Activated CD4-positive, alpha-beta T cell treated with anti-CD3 and anti-CD28 coated beads, Interleukin-2, amount 10 ng/mL, durations not matched to agents 7 days and 5 days (primary cell): ENCODE measurements at regions not wholly inside any gene's neighbourhood (a gene's known extent, or its start where the extent isn't known, plus 50 kb on each side); places are given as distances from the start of the nearest gene placed in this dataset.

Source experiments
- CTCF ChIA-PET: fragments of 350-600 bp; sonication (Branson Sonifier 250); formaldehyde crosslinking; loops from one replicate; lab custom pipeline; 2021; ENCODE audit warnings: antibody characterized with exemption; lab: Charles Lee
- POLR2A ChIA-PET: fragments of 350-600 bp; sonication (Branson Sonifier 250); formaldehyde crosslinking; loops from one replicate; lab custom pipeline; 2021; ENCODE audit warnings: antibody characterized with exemption; lab: Charles Lee
- DNase-seq: peaks from one replicate; pipeline ENCODE4 v3.0.0-alpha.2; 2020
- H3K27ac Mint-ChIP-seq: one replicate; pipeline ENCODE4 v1.8.0; 2021; ENCODE audit warnings: mild to moderate bottlenecking, moderate library complexity, mixed read lengths
- H3K27me3 Mint-ChIP-seq: one replicate; pipeline ENCODE4 v1.8.0; 2021; ENCODE audit warnings: mixed read lengths
- H3K36me3 Mint-ChIP-seq: one replicate; pipeline ENCODE4 v1.8.0; 2021; ENCODE audit warnings: low read depth, mixed read lengths
- H3K4me1 Mint-ChIP-seq: one replicate; pipeline ENCODE4 v1.8.0; 2021; ENCODE audit warnings: mixed read lengths
- H3K4me3 Mint-ChIP-seq: one replicate; pipeline ENCODE4 v1.8.0; 2021; ENCODE audit warnings: mild to moderate bottlenecking, moderate library complexity, mixed read lengths
- H3K9me3 Mint-ChIP-seq: one replicate; pipeline ENCODE4 v1.8.0; 2021; ENCODE audit warnings: mixed read lengths

GRCh38 chr5:125115195-125115525 is 368.7 kb upstream of the ZNF608 start:
- no peak for DNase-seq
- POLR2A ChIA-PET: no interaction called here
- Mint-ChIP-seq H3K4me1 (no peaks in the 10 kb centered on the region), H3K27ac (no peak overlapping the region), H3K27me3 (no peaks in the 10 kb centered on the region), H3K36me3 (no peaks in the 10 kb centered on the region), H3K9me3 (no peaks in the 10 kb centered on the region), H3K4me3 (no peak overlapping the region)
- CTCF ChIA-PET: no interaction called here

GRCh38 chr5:125117566-125117965 is 371.1 kb upstream of the ZNF608 start:
- no peak for DNase-seq
- H3K9me3 Mint-ChIP-seq: no peaks in the 10 kb centered on the region
- CTCF ChIA-PET: no interaction called here
- POLR2A ChIA-PET: no interaction called here
- no peaks in the 10 kb centered on the region for H3K36me3 Mint-ChIP-seq
- H3K4me3 Mint-ChIP-seq: no peak overlapping the region
- H3K4me1 Mint-ChIP-seq: no peaks in the 10 kb centered on the region
- no peaks in the 10 kb centered on the region for H3K27me3 Mint-ChIP-seq
- H3K27ac Mint-ChIP-seq: no peak overlapping the region

GRCh38 chr5:125120012-125120411 is 373.6 kb upstream of the ZNF608 start:
- ChIA-PET POLR2A (no interaction called here), CTCF (no interaction called here)
- H3K9me3 Mint-ChIP-seq: no peaks in the 10 kb centered on the region
- no peaks in the 10 kb centered on the region for H3K4me1 Mint-ChIP-seq
- no peak overlapping the region for H3K27ac Mint-ChIP-seq
- H3K27me3 Mint-ChIP-seq: no peaks in the 10 kb centered on the region
- DNase-seq: no peak
- no peak overlapping the region for H3K4me3 Mint-ChIP-seq
- no peaks in the 10 kb centered on the region for H3K36me3 Mint-ChIP-seq

GRCh38 chr5:125125031-125125823 is 378.8 kb upstream of the ZNF608 start:
- ChIA-PET POLR2A (no interaction called here), CTCF (no interaction called here)
- H3K9me3 Mint-ChIP-seq: no peaks in the 10 kb centered on the region
- H3K27ac Mint-ChIP-seq: no peak overlapping the region
- DNase-seq: no peak
- no peaks in the 10 kb centered on the region for H3K27me3 Mint-ChIP-seq
- no peak overlapping the region for H3K4me3 Mint-ChIP-seq
- H3K36me3 Mint-ChIP-seq: no peaks in the 10 kb centered on the region
- no peaks in the 10 kb centered on the region for H3K4me1 Mint-ChIP-seq

GRCh38 chr5:125126050-125126449 is 379.6 kb upstream of the ZNF608 start:
- POLR2A ChIA-PET: no interaction called here

GRCh38 chr5:125129151-125129806 is 382.8 kb upstream of the ZNF608 start:
- Mint-ChIP-seq H3K27me3 (no peaks in the 10 kb centered on the region), H3K9me3 (no peaks in the 10 kb centered on the region), H3K4me1 (no peaks in the 10 kb centered on the region), H3K27ac (no peak overlapping the region), H3K4me3 (no peak overlapping the region), H3K36me3 (no peaks in the 10 kb centered on the region)
- DNase-seq: no peak
- CTCF ChIA-PET: no interaction called here
- POLR2A ChIA-PET: no interaction called here

More at GRCh38 chr5:125126050-125126449, 379.6 kb upstream of the ZNF608 start:
- CTCF ChIA-PET: no interaction called here
- no peak overlapping the region for H3K4me3 Mint-ChIP-seq
- no peaks in the 10 kb centered on the region for H3K9me3 Mint-ChIP-seq
- H3K36me3 Mint-ChIP-seq: no peaks in the 10 kb centered on the region
- no peaks in the 10 kb centered on the region for H3K4me1 Mint-ChIP-seq
- no peaks in the 10 kb centered on the region for H3K27me3 Mint-ChIP-seq
- no peak overlapping the region for H3K27ac Mint-ChIP-seq
- DNase-seq: no peak

GRCh38 chr5:125130591-125130990 is 384.2 kb upstream of the ZNF608 start:
- no peaks in the 10 kb centered on the region for H3K9me3 Mint-ChIP-seq
- POLR2A ChIA-PET: no interaction called here
- H3K27ac Mint-ChIP-seq: no peak overlapping the region
- H3K4me1 Mint-ChIP-seq: no peaks in the 10 kb centered on the region
- no peak for DNase-seq
- no peaks in the 10 kb centered on the region for H3K27me3 Mint-ChIP-seq
- CTCF ChIA-PET: no interaction called here
- H3K36me3 Mint-ChIP-seq: no peaks in the 10 kb centered on the region
- no peak overlapping the region for H3K4me3 Mint-ChIP-seq

GRCh38 chr5:125134216-125135081 is 388.0 kb upstream of the ZNF608 start:
- no peak for DNase-seq
- Mint-ChIP-seq H3K27me3 (no peaks in the 10 kb centered on the region), H3K4me3 (no peak overlapping the region), H3K9me3 (no peaks in the 10 kb centered on the region), H3K36me3 (no peaks in the 10 kb centered on the region), H3K27ac (no peak overlapping the region), H3K4me1 (no peaks in the 10 kb centered on the region)
- ChIA-PET CTCF (no interaction called here), POLR2A (no interaction called here)

- ChIA-PET CTCF (no interaction called here), POLR2A (no interaction called here)
Measured at GRCh38 chr5:125137535-125137934, 391.1 kb upstream of the ZNF608 start.

GRCh38 chr5:125138266-125138665 is 391.8 kb upstream of the ZNF608 start:
- no peaks in the 10 kb centered on the region for H3K9me3 Mint-ChIP-seq
- DNase-seq: no peak
- ChIA-PET CTCF (no interaction called here), POLR2A (no interaction called here)
- H3K4me3 Mint-ChIP-seq: no peak overlapping the region
- H3K27me3 Mint-ChIP-seq: no peaks in the 10 kb centered on the region
- H3K36me3 Mint-ChIP-seq: no peaks in the 10 kb centered on the region
- H3K27ac Mint-ChIP-seq: no peak overlapping the region
- no peaks in the 10 kb centered on the region for H3K4me1 Mint-ChIP-seq

More at GRCh38 chr5:125137535-125137934, 391.1 kb upstream of the ZNF608 start:
- H3K36me3 Mint-ChIP-seq: no peaks in the 10 kb centered on the region
- no peaks in the 10 kb centered on the region for H3K27me3 Mint-ChIP-seq
- H3K9me3 Mint-ChIP-seq: no peaks in the 10 kb centered on the region
- no peaks in the 10 kb centered on the region for H3K4me1 Mint-ChIP-seq
- no peak overlapping the region for H3K27ac Mint-ChIP-seq
- no peak overlapping the region for H3K4me3 Mint-ChIP-seq
- no peak for DNase-seq

- Mint-ChIP-seq H3K4me3 (no peak overlapping the region), H3K27me3 (no peaks in the 10 kb centered on the region), H3K9me3 (no peaks in the 10 kb centered on the region), H3K27ac (no peak overlapping the region), H3K4me1 (no peaks in the 10 kb centered on the region), H3K36me3 (no peaks in the 10 kb centered on the region)
- ChIA-PET CTCF (no interaction called here), POLR2A (no interaction called here)
- DNase-seq: no peak
Measured at GRCh38 chr5:125139590-125139989, 393.2 kb upstream of the ZNF608 start.

GRCh38 chr5:125140220-125140619 is 393.8 kb upstream of the ZNF608 start:
- CTCF ChIA-PET: no interaction called here
- Mint-ChIP-seq H3K27ac (no peak overlapping the region), H3K36me3 (no peaks in the 10 kb centered on the region), H3K4me3 (no peak overlapping the region), H3K4me1 (no peaks in the 10 kb centered on the region), H3K9me3 (no peaks in the 10 kb centered on the region), H3K27me3 (no peaks in the 10 kb centered on the region)
- POLR2A ChIA-PET: no interaction called here
- no peak for DNase-seq

- CTCF ChIA-PET: no interaction called here
- Mint-ChIP-seq H3K4me1 (no peaks in the 10 kb centered on the region), H3K4me3 (no peak overlapping the region), H3K27me3 (no peaks in the 10 kb centered on the region), H3K36me3 (no peaks in the 10 kb centered on the region), H3K9me3 (no peaks in the 10 kb centered on the region), H3K27ac (no peak overlapping the region)
- POLR2A ChIA-PET: no interaction called here
- no peak for DNase-seq
Measured at GRCh38 chr5:125140855-125141254, 394.4 kb upstream of the ZNF608 start.
